Urothelium cell line (cell line): ENCODE measurements at regions not wholly inside any gene's neighbourhood (a gene's known extent, or its start where the extent isn't known, plus 50 kb on each side); places are given as distances from the start of the nearest gene placed in this dataset.

Source experiments
- DNase-seq: peaks from one replicate; pipeline ENCODE4 v3.0.0; 2011; ENCODE audit warnings: low spot score, mixed read lengths
- FAIRE-seq: peaks from 2 replicates; lab custom pipeline; 2011; peaks lifted over from hg19 to GRCh38; lab: Jason Lieb, UNC

GRCh38 chr7:73963252-73963822 lies 64.6 kb upstream of the ELN start:
- no peak for DNase-seq
- FAIRE-seq: no peak

GRCh38 chr7:73964786-73965185 lies 63.2 kb upstream of the ELN start:
- FAIRE-seq: no peak
- no peak for DNase-seq

- DNase-seq (no peak), FAIRE-seq (no peak)
Measured at GRCh38 chr7:73966062-73966940, 61.7 kb upstream of the ELN start.

- no peak for FAIRE-seq
Measured at GRCh38 chr7:73966941-73967831, 60.8 kb upstream of the ELN start.

GRCh38 chr7:73967832-73968290 lies 60.1 kb upstream of the ELN start:
- FAIRE-seq: no peak
- no peak for DNase-seq

More at GRCh38 chr7:73966941-73967831, 60.8 kb upstream of the ELN start:
- DNase-seq: no peak

GRCh38 chr7:73968487-73968886 lies 59.5 kb upstream of the ELN start:
- FAIRE-seq (no peak), DNase-seq (no peak)

GRCh38 chr7:73969991-73970390 lies 58.0 kb upstream of the ELN start:
- DNase-seq (no peak), FAIRE-seq (no peak)

- DNase-seq: no peak
- FAIRE-seq: no peak
Measured at GRCh38 chr7:73970801-73971229, 57.2 kb upstream of the ELN start.

- FAIRE-seq (no peak), DNase-seq (no peak)
Measured at GRCh38 chr7:73971322-73971703, 56.7 kb upstream of the ELN start.

- DNase-seq: no peak
- no peak for FAIRE-seq
Measured at GRCh38 chr7:73971704-73972341, 56.1 kb upstream of the ELN start.

- FAIRE-seq: no peak
Measured at GRCh38 chr7:73972614-73973013, 55.4 kb upstream of the ELN start.

GRCh38 chr7:73973091-73973490 lies 54.9 kb upstream of the ELN start:
- FAIRE-seq (no peak), DNase-seq (no peak)

More at GRCh38 chr7:73972614-73973013, 55.4 kb upstream of the ELN start:
- DNase-seq: no peak

GRCh38 chr7:73974101-73974947 lies 53.6 kb upstream of the ELN start:
- no peak for DNase-seq
- no peak for FAIRE-seq

- DNase-seq: no peak
- peak; percentile 5 for FAIRE-seq
Measured at GRCh38 chr7:73974948-73975926, 52.7 kb upstream of the ELN start.

- no peak for DNase-seq
- no peak for FAIRE-seq
Measured at GRCh38 chr7:73976761-73977618, 51.0 kb upstream of the ELN start.

GRCh38 chr7:73977619-73978618 lies 50.1 kb upstream of the ELN start:
- peak; percentile 79 for FAIRE-seq
- DNase-seq: peak; percentile 47
